ENCODE measurements at regions not wholly inside any gene's neighbourhood (a gene's known extent, or its start where the extent isn't known, plus 50 kb on each side); places are given as distances from the start of the nearest gene placed in this dataset.

GRCh38 chr1:216888731-216889130 is 165.5 kb upstream of the ESRRG start:
- TF ChIP-seq CTCF (IDR thresholded peaks at IDR 0.05) (no peak), POLR2A (IDR thresholded peaks at IDR 0.05) (no peak)
